HT-29 (cell line): ENCODE measurements at regions not wholly inside any gene's neighbourhood (a gene's known extent, or its start where the extent isn't known, plus 50 kb on each side); places are given as distances from the start of the nearest gene placed in this dataset.

Experiments used
- DNase-seq: peaks from one replicate; pipeline ENCODE4 v3.0.0-alpha.2; 2015; ENCODE audit warnings: low spot score

GRCh38 chr10:84999929-85000328, 671.5 kb downstream of the CCSER2 start:
- no peak for DNase-seq

GRCh38 chr10:85003083-85003482, 674.7 kb downstream of the CCSER2 start:
- no peak for DNase-seq

DNA sequence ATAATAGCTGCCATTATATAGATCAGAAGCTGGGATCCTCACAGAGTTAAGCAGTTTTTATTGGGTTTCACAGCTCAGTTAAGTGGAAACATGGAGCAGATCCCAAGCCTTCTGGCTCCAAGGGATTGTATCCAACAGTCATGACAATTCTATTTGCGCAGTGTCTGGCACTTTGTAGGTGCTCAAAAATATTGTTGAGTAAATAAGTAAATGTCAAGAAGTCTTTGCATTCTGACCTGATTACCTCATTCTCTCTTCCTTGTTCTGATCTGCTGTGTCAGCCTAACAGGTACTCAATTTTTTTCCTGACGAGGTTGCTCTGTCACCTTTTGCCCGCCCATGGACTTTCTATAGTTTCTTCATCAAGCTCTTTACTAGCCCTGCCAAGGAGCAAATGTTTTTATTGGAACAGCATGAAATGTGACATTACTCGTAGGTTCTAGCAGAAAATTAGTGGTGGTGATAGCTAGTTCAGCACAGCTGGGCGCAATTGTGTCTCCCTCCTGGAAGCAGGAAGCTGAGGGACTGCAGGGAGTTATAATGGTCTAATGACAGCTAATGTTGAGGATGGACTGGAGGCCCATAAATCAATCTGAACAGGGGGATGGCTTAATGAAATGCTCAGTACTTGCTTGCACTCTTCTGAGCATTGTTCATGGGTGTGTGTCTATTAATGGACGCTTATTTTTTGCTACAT, 680.2 kb downstream of the CCSER2 start:
- no peak for DNase-seq

DNA sequence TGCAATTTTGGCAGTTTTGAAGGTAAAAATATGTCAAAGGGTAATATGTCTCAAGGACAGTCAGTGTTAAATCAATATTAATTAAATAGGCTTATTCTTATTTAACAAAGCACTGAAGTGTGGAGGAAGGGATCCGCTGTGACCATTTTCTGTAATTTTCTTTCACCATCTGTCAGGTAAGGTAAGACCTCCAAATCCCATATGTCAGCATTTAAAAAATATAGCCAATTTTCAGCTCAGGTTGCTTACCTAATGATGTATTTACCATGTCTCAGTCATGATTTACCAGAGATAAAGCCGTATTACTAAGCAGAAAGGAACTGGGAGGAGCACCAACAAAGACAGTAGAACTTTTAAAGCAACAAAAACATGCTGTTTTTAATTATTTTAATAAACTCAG, 683.9 kb downstream of the CCSER2 start:
- no peak for DNase-seq

GRCh38 chr10:85026878-85027467, 698.6 kb downstream of the CCSER2 start:
- DNase-seq: no peak

DNA sequence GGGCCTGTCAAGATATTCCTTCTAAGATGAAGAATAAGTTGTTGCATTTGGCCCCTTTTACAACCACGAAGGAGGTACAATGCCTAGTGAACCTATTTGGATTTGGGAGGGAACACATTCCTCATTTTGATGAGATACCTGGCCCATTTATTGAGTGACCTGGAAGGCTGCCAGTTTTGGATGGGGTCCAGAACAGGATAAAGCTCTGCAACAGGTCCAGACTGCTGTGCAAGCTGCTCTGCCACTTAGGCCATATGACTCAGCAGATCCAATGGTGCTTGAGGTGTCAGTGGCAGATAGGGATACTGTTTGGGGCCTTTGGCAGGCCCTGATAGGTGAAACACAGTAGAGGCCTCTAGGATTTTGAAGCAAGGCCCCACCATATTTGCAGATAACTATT, 704.6 kb downstream of the CCSER2 start:
- DNase-seq: no peak

GRCh38 chr10:85036661-85037060, 708.3 kb downstream of the CCSER2 start:
- no peak for DNase-seq

DNA sequence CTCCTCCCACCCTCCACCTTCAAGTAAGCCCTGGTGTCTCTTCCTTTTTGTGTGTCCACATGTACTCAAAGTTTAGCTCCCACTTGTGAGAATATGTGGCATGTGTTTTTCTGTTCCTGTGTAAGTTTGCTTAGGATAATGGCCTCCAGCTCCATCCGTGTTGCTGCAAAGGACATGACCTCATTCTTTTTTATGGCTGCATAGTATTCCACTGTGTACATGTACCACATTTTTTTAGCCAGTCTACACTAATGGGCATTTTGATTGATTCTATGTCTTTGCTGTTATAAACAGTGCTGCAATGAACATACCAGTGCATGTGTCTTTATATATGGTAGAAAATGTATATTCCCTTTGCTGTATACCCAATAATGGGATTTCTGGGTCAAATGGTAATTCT, 710.9 kb downstream of the CCSER2 start:
- DNase-seq: no peak

DNA sequence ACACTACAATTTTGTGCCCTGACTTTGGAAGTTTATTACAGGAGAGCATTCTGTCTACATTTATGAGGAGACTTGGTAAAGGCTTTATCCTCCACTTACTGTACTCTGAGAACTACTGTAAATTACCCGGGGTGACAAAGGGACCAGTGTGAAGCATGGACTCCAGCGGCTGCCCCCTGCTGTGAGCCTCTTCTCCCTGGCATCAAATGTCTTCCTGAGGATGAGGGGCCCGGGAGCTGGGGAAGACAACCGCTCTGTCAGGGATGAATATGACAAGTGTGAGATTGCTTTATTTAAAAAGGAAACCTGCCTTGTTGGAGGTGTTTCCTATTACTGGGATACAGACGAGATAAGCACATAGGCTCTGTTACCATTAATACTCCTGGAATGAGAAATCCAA, 714.8 kb downstream of the CCSER2 start:
- DNase-seq: no peak

- DNase-seq: no peak
Measured at GRCh38 chr10:85045046-85045445, 716.7 kb downstream of the CCSER2 start.

GRCh38 chr10:85047170-85047834, 718.9 kb downstream of the CCSER2 start:
- no peak for DNase-seq

GRCh38 chr10:85047979-85048378, 719.6 kb downstream of the CCSER2 start:
- DNase-seq: no peak

DNA sequence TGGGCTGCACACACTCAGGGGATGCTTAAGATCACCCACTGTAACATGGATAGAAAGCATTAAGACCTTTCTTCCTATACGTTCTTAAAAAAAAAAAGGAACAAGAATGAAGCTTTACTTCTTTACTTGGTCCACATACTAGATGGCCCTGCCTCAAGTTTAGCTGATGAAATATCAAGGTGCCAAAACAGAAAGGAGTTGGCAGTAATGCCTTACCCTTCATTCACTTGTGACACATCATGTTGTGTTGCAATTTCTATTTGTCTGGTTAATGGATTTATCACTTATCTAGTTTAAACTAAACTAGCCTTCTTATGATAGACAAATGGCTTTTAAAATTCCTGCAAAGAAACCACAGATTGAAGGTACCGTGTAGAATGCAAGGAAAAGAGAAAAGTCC, 720.3 kb downstream of the CCSER2 start:
- DNase-seq: no peak

DNA sequence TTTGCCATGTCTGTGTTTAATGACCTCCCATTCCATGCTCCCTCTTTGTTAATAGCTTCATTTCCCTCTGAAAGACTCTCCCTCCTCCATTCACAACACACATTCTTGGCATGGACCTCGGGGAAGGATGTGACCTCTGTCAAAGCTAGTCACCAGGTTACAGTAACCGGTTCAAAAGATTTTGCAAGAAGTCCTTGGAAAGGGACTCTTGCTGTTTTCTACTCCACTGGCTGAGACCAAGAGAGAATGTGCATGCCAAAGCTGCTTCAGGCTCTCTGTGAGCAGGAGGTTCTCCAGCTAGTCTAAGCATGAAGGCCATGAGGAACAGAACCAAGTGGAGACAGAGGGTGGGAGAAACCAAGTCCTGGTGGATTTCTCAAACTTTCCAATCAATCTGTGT, 732.6 kb downstream of the CCSER2 start:
- DNase-seq: no peak

DNA sequence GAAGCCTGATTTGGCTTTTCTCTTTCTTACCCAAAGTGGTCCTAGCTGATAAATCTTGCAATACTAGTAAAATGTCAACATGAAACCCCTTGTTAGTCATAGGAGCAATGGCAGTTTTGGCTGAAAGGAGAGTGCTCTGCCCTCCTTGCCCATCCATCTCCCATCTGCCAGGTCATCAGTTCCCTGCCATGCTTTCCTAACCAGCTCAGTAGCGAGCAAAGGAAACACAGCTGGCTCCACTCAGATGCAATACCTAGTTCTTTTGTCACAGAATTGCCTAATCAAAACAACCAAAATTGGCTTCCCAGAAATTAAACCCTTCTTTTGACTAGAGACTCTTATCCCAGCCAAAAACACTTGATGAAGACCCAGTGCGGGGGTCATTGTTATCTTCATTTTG, 733.0 kb downstream of the CCSER2 start:
- DNase-seq: no peak

GRCh38 chr10:85067955-85068354, 739.6 kb downstream of the CCSER2 start:
- no peak for DNase-seq

DNA sequence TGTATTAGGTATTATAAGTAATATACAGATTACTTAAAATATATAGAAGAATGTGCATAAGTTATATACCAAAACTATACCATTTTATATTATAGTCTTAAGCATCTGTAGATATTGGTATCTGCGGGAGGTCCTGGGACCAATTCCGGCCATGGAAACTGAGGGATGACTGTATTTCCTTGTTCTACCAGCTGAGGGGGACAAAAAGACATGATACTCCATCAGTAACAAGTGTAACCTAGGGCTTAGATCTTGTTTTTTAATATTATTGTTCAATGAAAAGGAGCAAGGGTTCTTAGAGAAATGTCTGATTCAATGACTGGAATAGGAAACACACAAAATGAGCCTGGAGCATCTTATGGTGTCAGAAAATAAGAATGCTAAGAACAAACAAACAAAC, 752.5 kb downstream of the CCSER2 start:
- no peak for DNase-seq

DNA sequence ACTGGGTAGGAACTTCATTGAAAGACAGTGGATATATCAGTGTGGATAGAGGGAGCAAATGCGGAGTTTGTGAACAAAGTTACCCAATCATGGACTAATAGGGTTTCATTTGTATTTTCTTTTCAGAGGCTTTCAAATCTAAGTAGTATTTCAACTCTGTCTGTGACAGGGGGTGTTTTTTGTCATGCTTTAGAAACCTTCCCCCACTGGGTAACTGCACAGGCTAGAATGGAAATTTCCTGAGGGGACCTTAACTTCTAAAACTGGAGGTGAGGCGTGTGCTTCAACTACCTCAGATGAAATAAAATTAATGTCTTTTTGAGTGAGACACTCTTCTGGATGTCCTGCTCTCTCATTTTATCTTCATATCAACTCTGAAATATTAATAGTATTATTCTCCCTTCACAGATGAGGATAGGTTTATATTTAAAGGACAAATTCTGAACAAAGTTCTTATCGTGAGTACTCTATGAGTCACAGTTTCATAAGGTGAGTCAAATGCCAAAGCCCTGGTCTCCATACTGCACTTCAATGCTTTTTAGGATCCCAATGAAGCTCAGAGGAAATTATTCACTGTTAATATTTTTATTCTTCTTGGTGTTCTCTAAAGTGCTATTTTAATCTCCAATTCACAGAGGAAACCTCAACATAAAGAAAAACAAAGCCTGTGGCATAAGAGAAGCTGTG, 770.6 kb downstream of the CCSER2 start:
- no peak for DNase-seq

DNA sequence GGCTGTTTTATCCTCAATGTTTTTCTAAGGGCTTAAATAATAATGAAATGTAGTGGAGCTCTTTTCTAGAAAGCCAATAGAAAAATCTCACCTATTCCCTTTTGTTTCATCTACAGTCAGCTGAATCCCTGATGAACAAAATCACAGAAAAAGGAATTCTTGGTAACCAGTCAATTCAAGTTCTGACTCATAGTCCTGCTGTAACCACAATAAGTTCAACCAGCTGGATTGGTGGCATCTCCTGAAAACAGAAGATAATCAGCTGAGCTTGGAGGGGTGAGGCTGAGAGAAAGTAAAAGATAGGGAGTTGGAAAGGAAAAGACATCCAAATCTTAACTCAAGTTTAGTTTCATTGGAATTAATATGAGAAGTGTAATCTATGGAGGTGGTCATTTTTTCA, 772.1 kb downstream of the CCSER2 start:
- no peak for DNase-seq

DNA sequence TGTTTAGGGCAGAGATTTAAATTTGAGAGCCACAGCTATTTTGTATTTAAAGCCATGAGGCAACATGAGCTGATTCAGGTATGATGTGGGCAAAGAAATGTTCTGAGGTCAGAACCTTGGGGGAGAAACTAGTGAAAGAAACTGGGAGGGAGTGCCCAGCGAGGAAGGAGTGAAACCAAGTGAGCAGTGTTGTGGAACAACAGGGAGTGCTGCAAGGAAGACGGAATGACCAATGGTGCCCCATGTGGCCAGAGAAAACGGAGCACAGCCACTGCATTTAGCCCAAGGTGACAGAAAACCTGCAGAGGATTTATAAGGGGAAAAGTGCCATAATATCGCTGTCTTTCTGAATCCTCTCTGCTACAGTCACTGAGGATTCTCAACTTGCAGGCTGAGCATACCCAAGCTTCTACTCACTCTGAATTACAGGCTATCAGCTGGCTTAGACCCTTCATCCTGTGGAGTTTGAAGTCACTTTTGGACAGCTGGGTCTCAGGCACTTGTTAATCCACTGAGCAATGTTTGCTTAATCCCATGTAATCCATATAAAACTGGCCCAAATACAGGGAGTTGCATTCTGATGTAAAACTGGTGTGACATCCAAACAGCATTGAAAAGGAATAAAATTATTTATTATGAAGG, 777.3 kb downstream of the CCSER2 start:
- DNase-seq: peak; percentile 29

DNA sequence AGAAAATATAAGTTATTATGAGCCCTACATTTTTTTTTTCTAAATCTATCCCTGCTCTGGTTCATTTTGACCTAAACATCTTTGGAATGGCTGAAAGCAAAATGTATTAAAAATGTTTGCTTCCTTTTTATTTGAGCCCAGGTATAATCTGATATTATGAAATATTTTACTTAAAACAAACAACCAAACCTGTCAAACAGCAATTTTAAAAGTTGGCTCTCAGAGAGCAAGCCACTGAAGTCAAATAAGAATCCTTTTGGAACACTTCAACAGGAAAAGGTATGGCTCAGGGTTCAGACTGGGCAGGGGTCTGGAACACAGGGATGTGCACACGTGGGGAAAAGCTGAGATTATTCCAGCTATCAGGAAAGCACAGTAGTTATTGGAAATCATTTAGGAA, 782.9 kb downstream of the CCSER2 start:
- DNase-seq: no peak

DNA sequence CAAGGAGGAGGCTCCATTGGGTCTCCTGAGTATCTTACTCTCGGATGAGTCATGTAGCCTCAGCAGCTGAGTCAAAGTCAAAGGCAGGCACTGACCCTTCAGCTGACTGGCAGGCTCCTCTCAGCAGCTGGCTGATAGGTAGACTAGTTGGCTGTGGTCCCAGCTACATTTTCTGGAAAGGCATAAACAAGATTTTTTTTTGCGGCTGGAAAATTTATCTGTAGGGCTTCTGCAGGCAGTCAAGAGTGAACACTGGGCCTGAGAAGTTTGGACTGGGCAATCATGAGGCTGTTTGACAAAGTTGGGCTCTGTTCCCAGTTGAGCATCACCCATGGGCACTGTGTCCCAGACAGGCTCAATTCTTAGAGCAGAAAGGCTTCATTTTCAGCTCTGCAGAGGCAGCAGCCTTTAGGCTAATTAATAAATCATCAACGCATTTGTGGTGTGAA, 796.2 kb downstream of the CCSER2 start:
- DNase-seq: no peak
